ENCODE measurements at regions not wholly inside any gene's neighbourhood (a gene's known extent, or its start where the extent isn't known, plus 50 kb on each side); places are given as distances from the start of the nearest gene placed in this dataset.

DNA sequence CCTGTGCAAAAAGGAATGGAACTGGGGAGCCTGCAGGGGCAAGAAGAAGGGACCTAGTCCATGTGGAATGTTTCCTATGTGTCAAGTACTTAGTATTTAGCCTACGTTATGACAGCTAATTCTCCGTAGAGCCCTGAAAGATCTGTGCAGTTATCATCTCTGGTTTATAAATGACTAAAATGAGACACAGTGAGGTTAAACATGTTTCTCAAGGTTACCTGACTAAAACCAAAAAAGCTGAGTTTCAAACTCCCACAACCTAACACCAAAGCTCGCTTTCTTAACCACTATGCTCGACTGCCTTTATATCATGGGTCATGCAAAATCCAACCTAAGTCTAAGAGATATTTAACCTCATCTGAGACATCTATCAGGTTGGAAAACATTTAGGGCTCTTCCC lies 53.3 kb upstream of the CCL2 start:
- TF ChIP-seq PPARA (CRISPR knock-in tag; IDR thresholded peaks at IDR 0.05; ENCODE audit: borderline replicate concordance) = no peak
- TF ChIP-seq TCF4 (CRISPR knock-in tag; IDR thresholded peaks at IDR 0.05; ENCODE audit: borderline replicate concordance) = no peak
- no peak for TF ChIP-seq ZNF70 (CRISPR knock-in tag; IDR thresholded peaks at IDR 0.05)
- no peak for TF ChIP-seq ARNTL (CRISPR knock-in tag; IDR thresholded peaks at IDR 0.05; ENCODE audit: borderline replicate concordance, low read depth)
- no peak for TF ChIP-seq CSDC2 (CRISPR knock-in tag; IDR thresholded peaks at IDR 0.05)
- TF ChIP-seq ZFP3 (CRISPR knock-in tag; IDR thresholded peaks at IDR 0.05) = no peak
- TF ChIP-seq TOX (CRISPR knock-in tag; IDR thresholded peaks at IDR 0.05; ENCODE audit: borderline replicate concordance) = no peak
- TF ChIP-seq, protein P1, sequence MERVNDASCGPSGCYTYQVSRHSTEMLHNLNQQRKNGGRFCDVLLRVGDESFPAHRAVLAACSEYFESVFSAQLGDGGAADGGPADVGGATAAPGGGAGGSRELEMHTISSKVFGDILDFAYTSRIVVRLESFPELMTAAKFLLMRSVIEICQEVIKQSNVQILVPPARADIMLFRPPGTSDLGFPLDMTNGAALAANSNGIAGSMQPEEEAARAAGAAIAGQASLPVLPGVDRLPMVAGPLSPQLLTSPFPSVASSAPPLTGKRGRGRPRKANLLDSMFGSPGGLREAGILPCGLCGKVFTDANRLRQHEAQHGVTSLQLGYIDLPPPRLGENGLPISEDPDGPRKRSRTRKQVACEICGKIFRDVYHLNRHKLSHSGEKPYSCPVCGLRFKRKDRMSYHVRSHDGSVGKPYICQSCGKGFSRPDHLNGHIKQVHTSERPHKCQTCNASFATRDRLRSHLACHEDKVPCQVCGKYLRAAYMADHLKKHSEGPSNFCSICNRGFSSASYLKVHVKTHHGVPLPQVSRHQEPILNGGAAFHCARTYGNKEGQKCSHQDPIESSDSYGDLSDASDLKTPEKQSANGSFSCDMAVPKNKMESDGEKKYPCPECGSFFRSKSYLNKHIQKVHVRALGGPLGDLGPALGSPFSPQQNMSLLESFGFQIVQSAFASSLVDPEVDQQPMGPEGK (CRISPR knock-in tag; IDR thresholded peaks at IDR 0.05; ENCODE audit: borderline replicate concordance) = no peak
